HG03565 (cell line): ENCODE measurements at regions not wholly inside any gene's neighbourhood (a gene's known extent, or its start where the extent isn't known, plus 50 kb on each side); places are given as distances from the start of the nearest gene placed in this dataset.

Source experiments
- ATAC-seq: cut with Tn5 transposase; IDR thresholded peaks from one replicate; pipeline ENCODE4 v1.9.1; 2021; ENCODE audit warnings: mild to moderate bottlenecking, moderate library complexity; ENCODE audit not compliant: unreplicated experiment

DNA sequence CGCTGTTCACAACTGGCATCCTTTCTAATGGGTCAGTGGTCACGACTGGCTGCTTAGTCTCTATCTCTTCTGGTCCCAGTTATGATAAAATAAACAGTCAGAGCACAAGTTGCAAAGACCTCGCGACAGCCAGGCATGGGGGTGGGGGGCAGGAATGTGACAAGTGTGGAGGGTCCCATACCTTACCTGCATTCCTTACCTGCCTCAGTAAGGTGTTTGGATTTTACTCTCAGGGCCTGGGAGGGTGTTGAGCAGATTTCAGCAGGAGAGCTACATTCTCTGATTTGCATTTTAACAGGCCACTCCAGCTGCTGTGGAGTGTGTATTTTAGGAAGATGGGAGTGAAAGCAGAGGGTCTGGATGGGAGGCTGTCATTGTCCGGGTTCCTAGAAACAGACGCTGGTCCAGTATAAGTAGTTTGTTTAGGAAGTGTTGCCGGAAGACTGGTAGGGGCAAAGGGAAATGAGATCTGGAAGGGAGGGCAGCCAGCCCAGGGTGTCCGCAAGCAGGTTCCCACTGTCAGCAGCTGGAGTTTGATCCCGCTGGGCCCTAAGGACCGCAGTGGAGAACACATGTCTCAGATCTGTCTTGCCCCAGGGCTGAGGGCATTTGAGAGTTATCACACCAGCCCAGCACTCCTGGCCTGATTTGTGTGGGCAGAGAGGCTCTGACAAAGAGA is 920.0 kb downstream of the UQCRFS1 start:
- ATAC-seq, result no peak

- no peak for ATAC-seq
Observed at GRCh38 chr19:28291874-28292273, 921.1 kb downstream of the UQCRFS1 start.

DNA sequence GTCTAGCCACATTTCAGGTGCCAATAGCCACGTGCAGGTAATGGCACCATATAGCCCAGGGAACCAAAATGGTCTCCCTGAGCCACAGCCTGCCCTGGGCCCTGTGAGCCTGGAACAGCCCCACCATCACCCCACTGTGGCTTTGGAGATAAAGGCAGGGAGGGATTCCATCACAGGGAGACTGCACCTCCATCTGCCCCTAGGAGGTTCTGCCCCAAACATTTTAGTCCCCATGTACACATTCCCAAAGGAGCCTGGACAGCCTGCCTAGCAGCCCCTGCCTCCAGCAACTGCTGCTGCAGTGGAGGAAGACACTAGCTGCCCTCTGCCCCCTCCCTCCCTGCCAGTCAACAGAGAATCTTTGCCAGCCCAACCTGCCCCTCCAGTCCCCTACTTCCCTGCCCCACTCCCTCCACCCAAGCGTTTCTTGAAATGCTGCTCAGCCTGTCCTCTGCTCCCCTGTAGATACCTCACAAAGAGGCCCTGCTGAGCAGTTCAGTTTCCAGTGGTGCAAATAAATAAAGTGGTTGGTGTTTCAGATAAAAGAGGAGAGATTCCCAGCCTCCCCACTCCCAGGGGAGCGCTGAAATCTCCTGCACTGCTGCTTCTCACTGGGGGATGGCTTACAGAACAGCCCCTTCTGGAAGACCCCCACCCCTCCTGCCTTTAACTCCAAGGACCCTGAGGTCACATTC is 921.8 kb downstream of the UQCRFS1 start:
- ATAC-seq, result no peak

- ATAC-seq, result no peak
Observed at GRCh38 chr19:28289295-28290063, 923.5 kb downstream of the UQCRFS1 start.

- no peak for ATAC-seq
Observed at GRCh38 chr19:28288572-28289264, 924.2 kb downstream of the UQCRFS1 start.

DNA sequence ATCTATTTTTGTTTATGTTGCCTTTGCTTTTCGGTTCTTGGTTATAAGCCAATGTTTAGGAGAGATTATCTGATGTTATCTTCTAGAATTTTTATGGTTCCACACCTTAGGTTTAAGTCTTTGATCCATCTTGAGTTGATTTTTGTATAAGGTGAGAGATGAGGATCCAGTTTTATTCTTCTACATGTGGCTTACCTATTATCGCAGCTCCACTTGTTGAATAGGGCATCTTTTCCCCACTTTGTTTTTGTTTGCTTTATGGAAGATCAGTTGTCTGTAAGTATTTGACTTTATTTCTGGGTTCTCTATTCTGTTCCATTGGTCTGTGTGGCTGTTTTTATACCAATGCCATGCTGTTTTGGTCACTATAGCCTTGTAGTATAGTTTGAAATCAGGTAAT is 927.0 kb downstream of the UQCRFS1 start:
- ATAC-seq, result no peak

DNA sequence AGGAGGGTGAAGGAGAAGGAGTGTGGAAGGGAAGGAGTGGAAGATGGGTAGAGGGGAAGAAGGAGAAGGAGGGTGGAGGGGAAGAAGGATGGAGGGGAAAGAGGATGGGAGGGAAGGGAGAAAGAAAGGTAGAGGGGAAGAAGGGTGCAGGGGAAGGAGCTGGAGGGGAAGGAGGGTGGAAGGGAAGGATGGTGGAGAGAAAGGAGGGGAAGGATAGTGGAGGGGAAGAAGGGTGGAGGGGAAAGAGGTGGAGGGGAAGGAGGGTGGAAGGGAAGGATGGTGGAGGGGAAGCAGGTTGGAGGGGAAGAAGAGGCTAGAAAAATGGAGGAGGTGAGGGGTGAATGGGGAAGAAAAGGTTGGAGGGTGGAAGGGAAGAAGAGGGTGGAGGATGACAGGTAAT is 927.9 kb downstream of the UQCRFS1 start:
- no peak for ATAC-seq

DNA sequence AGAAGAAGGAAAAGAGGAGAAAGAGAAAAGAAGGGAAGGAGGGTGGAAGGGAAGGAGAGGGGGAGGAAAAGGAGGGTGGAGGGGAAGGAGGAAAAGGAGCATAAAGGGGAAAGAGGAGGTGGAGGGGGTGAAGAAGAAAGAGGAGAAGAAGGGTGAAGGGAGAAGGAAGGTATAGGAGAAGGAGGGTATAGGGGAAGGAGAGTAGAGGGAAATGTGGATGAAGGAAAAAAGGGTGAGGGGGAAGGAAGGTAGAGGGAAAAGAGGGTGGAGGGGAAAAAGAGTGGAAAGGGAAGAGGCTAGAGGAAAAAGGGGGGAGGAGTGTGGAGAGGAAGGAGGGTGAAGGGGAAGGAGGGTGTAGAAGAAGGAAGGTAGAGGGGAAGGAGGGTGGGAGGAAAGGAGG is 928.6 kb downstream of the UQCRFS1 start:
- no peak for ATAC-seq

GRCh38 chr19:28283592-28283991 is 929.4 kb downstream of the UQCRFS1 start:
- ATAC-seq, result no peak

- ATAC-seq, result no peak
Observed at GRCh38 chr19:28281676-28282075, 931.3 kb downstream of the UQCRFS1 start.

- no peak for ATAC-seq
Observed at GRCh38 chr19:28264556-28264955, 948.4 kb downstream of the UQCRFS1 start.

- ATAC-seq, result no peak
Observed at GRCh38 chr19:28258829-28259228, 954.1 kb downstream of the UQCRFS1 start.

DNA sequence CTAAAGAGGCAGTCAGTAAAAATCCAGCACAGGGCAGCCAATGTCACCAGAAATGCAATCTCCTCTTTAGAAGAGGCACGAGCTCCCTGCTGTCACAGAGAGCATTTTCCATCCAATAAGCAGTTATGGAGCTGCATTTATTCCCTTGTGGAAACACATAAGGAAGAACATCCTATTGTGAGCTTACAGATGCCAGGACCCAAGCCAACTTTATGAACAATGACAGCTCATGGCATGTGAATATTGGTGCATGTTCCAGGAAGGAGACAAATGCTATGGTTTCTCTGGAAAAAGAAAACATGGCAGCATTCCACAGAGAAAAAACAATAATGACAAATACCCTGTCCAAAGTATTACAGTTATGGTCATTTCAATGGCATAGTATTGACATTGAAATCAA is 955.6 kb downstream of the UQCRFS1 start:
- ATAC-seq, result no peak

- ATAC-seq, result no peak
Observed at GRCh38 chr19:28247243-28247642, 965.7 kb downstream of the UQCRFS1 start.

GRCh38 chr19:28245937-28246336 is 967.0 kb downstream of the UQCRFS1 start:
- ATAC-seq, result no peak

- ATAC-seq, result no peak
Observed at GRCh38 chr19:28244966-28245365, 968.0 kb downstream of the UQCRFS1 start.

GRCh38 chr19:28242317-28242927 is 970.5 kb downstream of the UQCRFS1 start:
- no peak for ATAC-seq

- no peak for ATAC-seq
Observed at GRCh38 chr19:28239270-28239669, 973.7 kb downstream of the UQCRFS1 start.

DNA sequence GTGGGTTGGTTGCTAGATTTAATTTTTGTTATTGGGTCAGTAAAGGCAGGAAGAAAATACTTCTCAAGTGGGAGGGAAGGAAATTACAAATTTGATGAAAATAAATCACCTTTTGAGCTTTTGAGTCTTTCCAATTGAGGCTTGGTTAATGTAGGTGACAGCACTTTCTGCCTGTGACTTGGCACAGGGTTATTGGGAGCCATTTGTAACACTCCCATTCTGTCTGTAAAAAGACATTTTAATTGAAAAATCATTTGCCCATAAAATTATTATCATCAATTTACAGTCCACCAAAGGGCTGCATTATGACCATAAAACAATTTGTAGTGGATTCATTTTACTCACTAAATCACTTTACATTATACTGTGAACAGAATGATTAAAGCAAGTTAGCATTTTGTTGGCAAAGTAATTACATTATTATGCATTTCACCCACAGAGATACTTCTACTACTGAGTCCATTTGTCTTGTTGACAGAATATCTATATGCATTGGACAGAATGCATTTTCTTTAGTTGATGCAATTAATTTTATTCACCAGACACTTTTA is 974.6 kb downstream of the UQCRFS1 start:
- ATAC-seq, result no peak

DNA sequence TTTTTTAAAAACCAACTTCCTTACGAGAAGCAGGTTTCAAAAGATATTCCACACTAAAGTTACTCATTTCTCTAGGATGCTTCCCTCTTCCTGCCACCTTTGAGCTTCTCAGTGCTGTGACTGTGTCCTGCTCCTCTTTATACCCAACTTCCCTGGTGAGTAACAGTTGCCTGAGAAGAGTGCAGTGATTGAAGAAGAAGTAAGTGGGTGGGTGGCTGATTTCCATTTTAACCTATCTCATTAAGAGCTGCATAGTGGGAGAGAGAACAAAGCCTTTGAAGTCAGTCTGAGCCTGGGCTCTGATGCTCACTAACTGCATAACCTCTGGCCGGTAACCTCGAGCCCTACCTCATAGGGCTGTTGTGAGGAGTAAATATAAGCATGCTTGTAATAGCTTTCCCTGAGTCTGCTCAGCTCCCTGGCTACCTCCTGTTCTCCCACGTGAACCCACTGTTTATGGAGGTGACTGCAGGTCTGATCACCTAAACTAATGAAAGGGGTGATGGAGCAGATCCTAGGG is 977.3 kb downstream of the UQCRFS1 start:
- ATAC-seq, result no peak
